Ectodermal cell (in vitro differentiated cells): ENCODE measurements at regions not wholly inside any gene's neighbourhood (a gene's known extent, or its start where the extent isn't known, plus 50 kb on each side); places are given as distances from the start of the nearest gene placed in this dataset.

Experiments
- H3K27ac ChIP-seq: 2 replicates; pipeline ENCODE4 v1.7.0; 2013; ENCODE audit warnings: mild to moderate bottlenecking, low read depth, low read length; ENCODE audit not compliant: insufficient read depth, poor library complexity, severe bottlenecking
- H3K27me3 ChIP-seq: 2 replicates; pipeline ENCODE4 v1.7.0; 2013; ENCODE audit warnings: mild to moderate bottlenecking, low read length; ENCODE audit not compliant: insufficient read depth, control insufficient read depth, poor library complexity, severe bottlenecking
- H3K36me3 ChIP-seq: one replicate; pipeline ENCODE4 v1.7.0; 2013; ENCODE audit warnings: low read length; ENCODE audit not compliant: control insufficient read depth, insufficient read depth
- H3K4me1 ChIP-seq: one replicate; pipeline ENCODE4 v1.7.0; 2013; ENCODE audit warnings: low read length; ENCODE audit not compliant: control insufficient read depth, insufficient read depth
- H3K4me3 ChIP-seq: 2 replicates; pipeline ENCODE4 v1.7.0; 2013; ENCODE audit warnings: low read depth, low read length, control low read depth; ENCODE audit not compliant: insufficient read depth
- H3K9me3 ChIP-seq: 2 replicates; pipeline ENCODE4 v1.7.0; 2013; ENCODE audit warnings: mild to moderate bottlenecking, low read length, moderate library complexity; ENCODE audit not compliant: control insufficient read depth
- WGBS, 2 experiments: methylation state at CpG; one replicate each; pipeline ENCODE4 v1.1.7; 2013; ENCODE audit warnings: missing lambda C conversion rate in 2 of 2; 5-methylcytosine and 5-hydroxymethylcytosine counted together

GRCh38 chr15:63454503-63455211, 49.7 kb upstream of the USP3 start:
- H3K4me3 ChIP-seq: no peak overlapping the region
- no peak overlapping the region for H3K27ac ChIP-seq
- H3K4me1 ChIP-seq: no peaks in the 10 kb centered on the region
- no peaks in the 10 kb centered on the region for H3K27me3 ChIP-seq
- WGBS, 2 experiments: 72 to 88% methylated on average over 4 of the region's 4 CpGs
- no peaks in the 10 kb centered on the region for H3K36me3 ChIP-seq
- no peaks in the 10 kb centered on the region for H3K9me3 ChIP-seq
